ENCODE measurements at regions not wholly inside any gene's neighbourhood (a gene's known extent, or its start where the extent isn't known, plus 50 kb on each side); places are given as distances from the start of the nearest gene placed in this dataset.

DNA sequence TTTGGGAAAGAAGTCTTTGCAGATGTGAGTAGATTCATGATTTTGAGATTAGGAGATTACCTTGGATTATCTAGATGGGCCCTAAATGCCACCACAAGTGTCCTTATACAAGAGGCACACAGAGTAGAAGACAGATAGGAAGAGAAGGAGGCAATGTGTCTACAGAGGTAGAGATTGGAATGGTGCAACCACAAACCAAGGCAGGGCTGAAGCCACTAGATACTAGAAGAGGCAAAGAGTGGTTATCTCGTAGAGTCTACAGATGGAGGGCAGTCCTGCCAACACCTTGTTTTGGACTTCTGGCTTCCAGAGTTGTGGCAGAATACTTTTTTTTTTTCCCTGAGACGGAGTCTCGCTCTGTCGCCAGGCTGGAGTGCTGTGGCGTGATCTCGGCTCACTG lies 138.3 kb upstream of the AKIRIN2 start:
- H3K4me1 ChIP-seq (ENCODE audit: control insufficient read depth, extremely low read depth, insufficient read depth, low read length), result no peaks in the 10 kb centered on the region
- peaks cover under 1% of the 10 kb centered on the region for H3K27me3 ChIP-seq (ENCODE audit: control insufficient read depth, extremely low read depth, insufficient read depth, low read length)
- DNase-seq (ENCODE audit: low read depth, low spot score) (no peak), FAIRE-seq (no peak)
- no peaks in the 10 kb centered on the region for H4K20me1 ChIP-seq (ENCODE audit: control insufficient read depth, extremely low read depth, insufficient read depth, low read length)
- dilution Hi-C loops (cut with MboI; ENCODE audit: extremely low pct_ligation_motif_present, low sequenced_read_pairs), result no loop called here
- TF ChIP-seq, protein P1, sequence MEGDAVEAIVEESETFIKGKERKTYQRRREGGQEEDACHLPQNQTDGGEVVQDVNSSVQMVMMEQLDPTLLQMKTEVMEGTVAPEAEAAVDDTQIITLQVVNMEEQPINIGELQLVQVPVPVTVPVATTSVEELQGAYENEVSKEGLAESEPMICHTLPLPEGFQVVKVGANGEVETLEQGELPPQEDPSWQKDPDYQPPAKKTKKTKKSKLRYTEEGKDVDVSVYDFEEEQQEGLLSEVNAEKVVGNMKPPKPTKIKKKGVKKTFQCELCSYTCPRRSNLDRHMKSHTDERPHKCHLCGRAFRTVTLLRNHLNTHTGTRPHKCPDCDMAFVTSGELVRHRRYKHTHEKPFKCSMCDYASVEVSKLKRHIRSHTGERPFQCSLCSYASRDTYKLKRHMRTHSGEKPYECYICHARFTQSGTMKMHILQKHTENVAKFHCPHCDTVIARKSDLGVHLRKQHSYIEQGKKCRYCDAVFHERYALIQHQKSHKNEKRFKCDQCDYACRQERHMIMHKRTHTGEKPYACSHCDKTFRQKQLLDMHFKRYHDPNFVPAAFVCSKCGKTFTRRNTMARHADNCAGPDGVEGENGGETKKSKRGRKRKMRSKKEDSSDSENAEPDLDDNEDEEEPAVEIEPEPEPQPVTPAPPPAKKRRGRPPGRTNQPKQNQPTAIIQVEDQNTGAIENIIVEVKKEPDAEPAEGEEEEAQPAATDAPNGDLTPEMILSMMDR (optimal IDR thresholded peaks at IDR 0.05 in 1 of 3, IDR thresholded peaks at IDR 0.05 in 1 of 3, conservative IDR thresholded peaks at IDR 0.05 in 1 of 3; ENCODE audit: extremely low read depth in 1 of 3, insufficient read depth in 2 of 3, low read length in 3 of 3), result no peak
- no peak for TF ChIP-seq EZH2 (IDR thresholded peaks at IDR 0.05; ENCODE audit: low read length)
- no peaks in the 10 kb centered on the region for H3K9me1 ChIP-seq (ENCODE audit: control insufficient read depth, extremely low read depth, insufficient read depth, low read length)
- H3K4me3 ChIP-seq (ENCODE audit: control insufficient read depth in 2 of 3, extremely low read depth in 1 of 3, insufficient read depth in 2 of 3, low read depth in 1 of 3, low read length in 3 of 3), result no peak overlapping the region
- no peak overlapping the region for H3K4me2 ChIP-seq (ENCODE audit: control insufficient read depth, extremely low read depth, insufficient read depth, low read depth, low read length)
- H3K27ac ChIP-seq (ENCODE audit: control insufficient read depth, insufficient read depth, low read length), result no peak overlapping the region
- no peak overlapping the region for H3K9ac ChIP-seq (ENCODE audit: control insufficient read depth, extremely low read depth, insufficient read depth, low read length)
- no peaks in the 10 kb centered on the region for H3K36me3 ChIP-seq (ENCODE audit: control insufficient read depth in 2 of 2, extremely low read depth in 1 of 2, insufficient read depth in 2 of 2, low read length in 2 of 2)
- H3K79me2 ChIP-seq (ENCODE audit: control insufficient read depth, insufficient read depth, low read length), result no peaks in the 10 kb centered on the region
- H2AFZ ChIP-seq (ENCODE audit: control insufficient read depth, low read length), result no peak overlapping the region
- no peaks in the 10 kb centered on the region for H3K9me3 ChIP-seq (ENCODE audit: control insufficient read depth, low read depth, low read length)

- no peaks in the 10 kb centered on the region for H3K4me1 ChIP-seq (ENCODE audit: control insufficient read depth, extremely low read depth, insufficient read depth, low read length)
- DNase-seq (ENCODE audit: low read depth, low spot score) (no peak), FAIRE-seq (no peak)
- H3K79me2 ChIP-seq (ENCODE audit: control insufficient read depth, insufficient read depth, low read length), result no peaks in the 10 kb centered on the region
- H3K27me3 ChIP-seq (ENCODE audit: control insufficient read depth, extremely low read depth, insufficient read depth, low read length), result no peaks in the 10 kb centered on the region
- H3K4me3 ChIP-seq (ENCODE audit: control insufficient read depth in 2 of 3, extremely low read depth in 1 of 3, insufficient read depth in 2 of 3, low read depth in 1 of 3, low read length in 3 of 3), result no peak overlapping the region
- H2AFZ ChIP-seq (ENCODE audit: control insufficient read depth, low read length), result no peak overlapping the region
- no peaks in the 10 kb centered on the region for H3K36me3 ChIP-seq (ENCODE audit: control insufficient read depth in 2 of 2, extremely low read depth in 1 of 2, insufficient read depth in 2 of 2, low read length in 2 of 2)
- H3K9ac ChIP-seq (ENCODE audit: control insufficient read depth, extremely low read depth, insufficient read depth, low read length), result no peak overlapping the region
- H3K27ac ChIP-seq (ENCODE audit: control insufficient read depth, insufficient read depth, low read length), result no peak overlapping the region
- dilution Hi-C loops (cut with MboI; ENCODE audit: extremely low pct_ligation_motif_present, low sequenced_read_pairs), result no loop called here
- TF ChIP-seq, protein P1 (optimal IDR thresholded peaks at IDR 0.05 in 1 of 3, IDR thresholded peaks at IDR 0.05 in 1 of 3, conservative IDR thresholded peaks at IDR 0.05 in 1 of 3; ENCODE audit: extremely low read depth in 1 of 3, insufficient read depth in 2 of 3, low read length in 3 of 3), result no peak
- no peak for TF ChIP-seq EZH2 (IDR thresholded peaks at IDR 0.05; ENCODE audit: low read length)
- H3K9me1 ChIP-seq (ENCODE audit: control insufficient read depth, extremely low read depth, insufficient read depth, low read length), result no peaks in the 10 kb centered on the region
- no peak overlapping the region for H3K4me2 ChIP-seq (ENCODE audit: control insufficient read depth, extremely low read depth, insufficient read depth, low read depth, low read length)
- H3K9me3 ChIP-seq (ENCODE audit: control insufficient read depth, low read depth, low read length), result no peaks in the 10 kb centered on the region
- no peaks in the 10 kb centered on the region for H4K20me1 ChIP-seq (ENCODE audit: control insufficient read depth, extremely low read depth, insufficient read depth, low read length)
These were observed 135.8 kb upstream of the AKIRIN2 start for GRCh38 chr6:87837876-87838275.
